GM19463 (cell line): ENCODE measurements at regions not wholly inside any gene's neighbourhood (a gene's known extent, or its start where the extent isn't known, plus 50 kb on each side); places are given as distances from the start of the nearest gene placed in this dataset.
"Not testable (repeated sequence)": the region's sequence is repeated elsewhere in the genome, so short reads cannot be mapped to it uniquely, and the experiment has no call there.

ENCODE experiments used
- ATAC-seq: cut with Tn5 transposase; IDR thresholded peaks from one replicate; pipeline ENCODE4 v1.9.1; 2021; ENCODE audit warnings: mild to moderate bottlenecking, moderate library complexity; ENCODE audit not compliant: unreplicated experiment

DNA sequence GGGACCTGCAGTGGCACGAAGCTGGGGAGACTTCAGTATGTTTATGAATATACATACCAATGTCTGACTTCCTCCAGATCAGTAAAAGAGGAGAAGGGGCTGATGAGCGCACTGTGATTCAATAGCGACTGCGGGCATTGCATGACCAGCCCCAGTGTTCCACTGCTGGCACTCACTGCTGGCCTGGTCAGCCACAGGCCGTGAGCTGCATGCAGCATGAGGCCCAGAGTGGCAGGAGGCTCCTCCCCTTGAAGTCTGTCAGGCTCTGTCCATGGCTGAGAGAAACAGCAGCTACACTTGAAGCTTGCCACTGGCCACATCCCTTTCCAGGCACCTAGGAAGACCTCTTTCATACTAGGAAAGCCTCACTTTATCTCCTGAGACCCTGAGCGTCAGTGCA lies 265.9 kb upstream of the CDYL start:
- no peak for ATAC-seq

DNA sequence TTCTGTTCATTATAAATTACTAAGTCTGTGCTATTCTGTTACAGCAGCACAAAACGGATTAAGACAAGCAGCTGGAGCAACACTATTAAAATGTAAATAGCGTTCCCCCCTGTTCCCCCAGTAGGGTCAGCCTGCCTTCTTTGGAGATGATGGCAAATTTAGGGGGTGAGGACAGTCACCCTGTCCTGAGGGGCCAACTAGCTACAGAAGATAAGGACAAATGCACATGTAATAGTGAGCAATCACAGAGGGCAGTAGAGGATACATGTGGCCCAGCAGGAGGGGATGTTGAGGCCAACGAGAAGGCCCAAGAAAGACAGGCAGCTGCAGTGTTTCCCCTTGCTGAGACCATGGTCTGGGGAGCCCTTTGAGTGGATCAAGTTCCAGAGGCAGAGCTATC lies 266.7 kb upstream of the CDYL start:
- no peak for ATAC-seq

DNA sequence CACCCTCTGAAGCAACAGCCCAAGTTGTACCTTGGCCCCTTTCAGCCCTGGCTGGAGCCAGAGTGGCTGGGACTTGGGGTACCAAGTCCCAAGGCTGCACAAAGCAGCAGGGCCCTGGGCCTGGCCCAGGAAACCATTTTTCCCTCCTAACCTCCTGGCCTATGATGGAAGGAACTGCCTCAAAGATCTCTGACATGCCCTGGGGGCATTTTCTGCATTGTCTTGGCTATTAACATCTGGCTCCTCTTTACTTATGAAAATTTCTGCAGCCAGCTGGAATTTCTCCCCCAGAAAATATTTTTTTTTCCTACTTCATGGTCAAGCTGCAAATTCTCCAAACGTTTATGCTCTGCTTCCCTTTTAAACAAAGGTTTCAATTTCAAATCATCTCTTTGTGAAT lies 269.4 kb upstream of the CDYL start:
- no peak for ATAC-seq

DNA sequence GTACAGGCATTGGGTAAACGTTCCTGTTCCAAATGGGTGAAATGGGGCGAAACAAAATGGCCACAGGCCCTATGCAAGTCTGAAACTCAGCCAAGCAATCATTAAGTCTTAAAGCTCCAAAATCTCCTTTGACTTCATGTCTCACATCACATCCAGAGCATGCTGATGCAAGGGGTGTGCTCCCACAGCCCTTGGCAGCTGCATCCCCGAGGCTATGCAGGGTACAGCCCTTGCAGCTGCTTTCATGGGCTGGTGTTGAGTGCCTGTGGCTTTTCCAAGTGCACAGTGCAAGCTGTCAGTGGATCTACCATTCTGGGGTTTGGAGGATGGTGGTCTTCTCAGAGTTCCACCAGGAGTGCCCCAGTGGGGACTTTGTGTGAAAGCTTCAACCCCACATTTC lies 270.0 kb upstream of the CDYL start:
- ATAC-seq, result no peak

DNA sequence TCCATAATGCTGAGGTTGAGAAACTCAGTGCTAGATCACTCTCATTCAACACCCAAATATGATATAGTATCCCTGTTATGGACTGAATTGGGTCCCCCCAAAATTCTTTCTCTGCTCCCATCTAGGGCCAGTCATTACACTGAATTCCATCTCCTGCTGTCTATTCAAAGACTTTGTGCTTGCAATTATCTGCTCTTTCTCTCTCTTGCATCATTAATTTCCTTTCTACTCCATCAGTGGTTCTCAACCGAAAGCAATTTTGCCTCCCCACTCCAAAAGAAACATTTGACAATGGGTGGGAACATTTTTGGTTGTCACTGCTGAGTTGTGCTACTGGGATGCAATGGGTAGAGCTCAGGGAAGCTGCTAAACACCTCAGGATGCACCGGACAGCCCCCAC lies 271.5 kb upstream of the CDYL start:
- no peak for ATAC-seq

DNA sequence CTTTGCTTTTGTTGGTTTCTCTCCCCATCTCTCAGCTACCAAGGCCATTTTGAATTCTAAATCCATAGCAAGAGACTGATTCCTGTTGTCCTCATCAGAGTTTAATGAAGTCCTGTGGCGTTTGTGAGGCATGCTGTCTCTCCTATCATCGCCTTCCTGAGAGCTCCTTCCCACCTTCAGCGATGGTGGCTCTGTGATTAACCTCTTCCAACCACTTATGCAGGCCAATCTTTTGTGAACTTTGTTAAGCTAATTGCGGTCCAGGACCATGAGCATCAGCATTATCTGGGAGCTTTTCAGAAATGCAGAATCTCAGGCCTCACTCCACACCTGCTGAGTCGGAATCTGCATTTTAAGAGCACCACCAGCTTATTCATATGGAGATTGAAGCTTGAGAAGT lies 272.5 kb upstream of the CDYL start:
- no peak for ATAC-seq

DNA sequence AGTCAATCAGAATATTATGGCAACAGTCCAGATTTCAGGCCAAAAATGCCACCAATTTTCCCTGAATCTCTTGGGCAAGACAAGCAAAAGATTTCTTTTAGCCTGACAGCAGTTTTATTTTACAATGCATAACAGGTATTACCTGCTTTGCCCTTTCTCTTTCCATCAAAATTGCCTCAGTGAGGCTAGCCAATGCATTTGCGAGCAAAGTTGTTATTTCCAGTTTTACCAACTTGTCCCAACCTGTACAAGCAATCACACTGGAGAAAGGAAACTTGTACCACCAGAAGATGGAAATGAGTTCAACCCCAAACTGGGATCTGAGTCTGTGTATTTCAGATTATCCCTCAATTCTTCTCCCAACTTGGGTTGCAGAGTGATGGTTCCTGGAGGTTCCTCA lies 279.9 kb upstream of the CDYL start:
- ATAC-seq, result no peak

DNA sequence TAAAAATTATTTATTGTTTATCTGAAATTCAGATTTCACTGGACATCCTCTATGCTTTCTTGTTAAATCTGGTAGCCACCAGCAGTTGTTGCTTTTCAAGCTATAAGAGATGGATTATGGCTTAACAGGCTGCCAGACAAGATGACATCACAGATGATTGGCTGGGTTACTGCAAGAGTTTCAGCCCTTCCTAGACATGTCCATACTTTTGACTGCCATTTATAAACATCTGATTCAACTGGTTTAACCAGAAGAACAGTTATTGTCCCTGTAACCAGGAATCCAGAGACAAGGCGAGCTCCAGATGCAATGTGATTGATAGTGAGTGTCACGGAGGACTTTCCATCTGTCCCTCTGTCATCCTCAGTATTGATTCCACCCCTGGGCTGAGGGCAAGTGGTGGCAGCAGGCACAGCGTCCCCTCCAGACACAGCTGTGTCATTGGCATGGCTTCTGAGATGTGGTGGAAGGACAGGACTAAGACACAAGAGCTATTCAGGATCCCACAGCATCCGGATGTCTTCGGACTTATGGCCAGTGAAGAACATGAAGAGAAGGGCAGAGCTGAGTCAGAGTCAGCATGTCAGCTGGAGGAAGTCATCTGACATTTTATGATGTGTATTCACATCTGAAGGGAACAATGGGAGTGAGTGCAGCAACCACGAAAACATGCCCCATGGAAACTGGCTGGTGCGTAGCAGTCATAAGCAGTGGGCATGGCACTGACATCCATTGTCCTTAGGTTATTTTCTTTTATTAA lies 284.5 kb upstream of the CDYL start:
- ATAC-seq, result no peak

DNA sequence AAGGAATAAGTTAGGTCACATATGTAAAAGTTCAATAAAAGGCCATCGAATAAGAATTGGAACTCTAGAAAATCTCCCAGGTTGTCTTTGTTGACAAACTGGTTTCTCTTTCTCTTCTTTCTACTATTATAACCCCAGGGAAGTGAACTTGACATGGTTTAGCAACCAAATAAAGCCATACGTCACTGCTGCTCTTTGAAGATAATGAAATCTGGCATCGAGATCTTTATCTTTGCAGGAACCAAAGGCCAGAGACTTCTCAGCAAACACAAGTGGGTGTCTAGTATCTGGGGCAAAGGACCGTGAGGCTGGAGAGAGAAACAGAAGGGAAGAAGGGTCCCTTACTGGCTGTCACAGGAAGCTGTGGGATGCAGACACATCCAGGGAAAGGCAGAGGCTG lies 286.7 kb upstream of the CDYL start:
- no peak for ATAC-seq

DNA sequence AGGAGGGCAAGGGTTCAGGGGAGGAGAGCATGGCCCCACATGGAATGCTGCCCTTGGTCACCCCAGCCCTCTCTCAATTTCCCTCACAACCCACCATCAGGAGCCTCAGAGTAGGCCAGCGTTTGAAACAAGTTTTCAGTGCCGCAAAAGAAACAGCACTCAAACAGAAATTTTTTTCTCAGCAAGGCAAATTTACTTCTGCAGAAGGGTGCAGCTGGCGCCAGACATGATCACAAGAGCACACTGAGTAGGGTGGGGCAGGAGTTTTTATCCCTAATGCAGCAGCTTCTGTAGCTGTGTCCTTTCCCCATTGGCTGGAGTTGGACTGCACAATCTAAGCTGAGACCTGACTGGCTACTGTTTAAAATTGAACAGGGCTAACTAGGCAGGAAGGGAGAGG lies 287.8 kb upstream of the CDYL start:
- ATAC-seq, result no peak

DNA sequence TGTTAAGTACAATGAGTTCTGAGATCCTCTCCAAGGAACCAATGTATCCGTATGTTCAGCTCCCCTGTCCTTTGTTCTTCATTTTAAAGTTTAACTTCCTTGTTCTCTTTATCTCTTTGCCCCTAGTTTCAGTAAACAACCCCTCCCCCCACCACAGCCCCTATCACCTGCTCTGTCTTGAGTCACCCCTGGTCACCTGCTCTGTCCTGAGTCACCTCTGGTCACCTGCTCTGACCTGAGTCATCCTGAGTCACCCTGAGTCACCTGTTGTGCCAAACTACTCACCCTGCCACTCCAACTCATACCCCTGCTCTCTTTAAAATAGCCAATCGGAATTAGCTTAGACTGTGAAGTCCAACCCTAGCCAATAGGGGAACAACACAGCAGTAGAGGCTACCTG lies 288.7 kb upstream of the CDYL start:
- ATAC-seq, result no peak

DNA sequence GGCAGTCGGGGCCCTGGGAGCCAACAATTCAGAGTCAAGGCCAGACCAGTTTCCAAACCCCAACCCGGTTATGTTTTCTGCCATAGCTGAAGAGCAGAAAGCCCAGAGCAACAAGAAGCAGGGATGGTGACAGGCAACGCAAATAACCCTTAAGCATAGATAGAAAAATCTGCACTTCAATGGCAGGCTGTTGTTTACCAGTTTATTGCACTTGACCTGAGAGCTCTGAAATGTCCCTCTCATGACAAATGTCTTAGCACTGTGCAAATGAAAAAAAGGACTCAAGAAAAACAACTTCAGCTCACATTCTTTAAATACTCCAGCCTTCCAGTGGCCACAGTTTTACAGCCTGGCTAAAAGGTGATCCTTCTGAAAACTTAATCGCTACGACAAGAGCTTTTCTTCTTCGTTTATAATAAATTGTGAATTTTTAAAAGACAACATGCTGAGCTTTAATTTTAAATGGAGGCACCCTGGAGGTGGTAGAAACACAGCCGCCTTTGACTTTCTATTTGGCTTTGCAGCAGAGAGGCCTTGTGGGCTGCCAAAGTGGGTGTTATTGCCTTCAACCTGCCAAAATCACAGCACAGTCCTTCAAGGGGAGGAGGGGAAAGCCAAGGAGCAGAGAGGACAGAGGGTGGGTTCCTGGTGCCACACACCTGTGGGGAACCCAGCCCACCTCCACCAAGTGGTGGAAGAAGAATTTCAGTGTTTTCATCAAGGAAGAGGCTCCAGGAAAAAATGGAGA lies 289.5 kb upstream of the CDYL start:
- no peak for ATAC-seq

DNA sequence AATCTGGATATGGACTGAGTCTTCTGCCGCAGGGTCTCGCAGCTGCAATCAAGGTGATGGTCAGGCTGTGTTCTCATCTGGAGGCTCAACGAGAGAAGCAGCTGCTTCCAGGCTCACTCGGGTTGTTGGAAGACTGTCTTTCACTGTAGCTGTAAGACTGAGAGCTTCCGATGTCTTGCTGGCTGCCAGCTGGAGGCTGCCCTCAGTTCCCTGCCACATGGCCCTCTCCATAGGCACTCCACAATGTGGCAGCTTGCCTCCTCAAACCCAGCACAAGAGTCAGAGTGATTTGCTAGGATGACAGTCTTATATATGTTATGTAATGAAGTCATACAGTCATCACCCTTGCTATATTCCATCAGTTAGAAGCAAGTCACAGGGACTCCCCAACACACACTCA lies 290.5 kb upstream of the CDYL start:
- no peak for ATAC-seq

DNA sequence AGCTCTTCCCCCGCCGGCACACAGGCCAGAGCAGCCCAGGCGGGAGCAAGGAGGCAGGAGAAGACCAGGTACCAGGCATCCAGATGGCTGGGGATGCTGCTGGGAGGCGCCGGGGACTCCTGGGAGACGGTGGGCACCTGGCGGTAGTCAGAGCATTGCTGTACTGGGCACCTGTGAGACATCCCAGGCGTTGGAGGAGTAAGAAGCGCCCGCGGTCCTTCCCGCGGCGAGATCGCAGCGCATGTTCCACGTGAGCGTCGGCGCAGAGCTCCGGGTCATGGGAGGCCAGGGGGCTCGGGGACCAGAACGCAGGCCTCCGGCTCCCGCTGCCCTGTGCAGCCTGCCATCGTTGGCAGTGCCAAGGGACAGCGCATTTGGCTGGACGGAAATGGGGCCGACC lies 293.7 kb upstream of the CDYL start:
- ATAC-seq, result no peak

DNA sequence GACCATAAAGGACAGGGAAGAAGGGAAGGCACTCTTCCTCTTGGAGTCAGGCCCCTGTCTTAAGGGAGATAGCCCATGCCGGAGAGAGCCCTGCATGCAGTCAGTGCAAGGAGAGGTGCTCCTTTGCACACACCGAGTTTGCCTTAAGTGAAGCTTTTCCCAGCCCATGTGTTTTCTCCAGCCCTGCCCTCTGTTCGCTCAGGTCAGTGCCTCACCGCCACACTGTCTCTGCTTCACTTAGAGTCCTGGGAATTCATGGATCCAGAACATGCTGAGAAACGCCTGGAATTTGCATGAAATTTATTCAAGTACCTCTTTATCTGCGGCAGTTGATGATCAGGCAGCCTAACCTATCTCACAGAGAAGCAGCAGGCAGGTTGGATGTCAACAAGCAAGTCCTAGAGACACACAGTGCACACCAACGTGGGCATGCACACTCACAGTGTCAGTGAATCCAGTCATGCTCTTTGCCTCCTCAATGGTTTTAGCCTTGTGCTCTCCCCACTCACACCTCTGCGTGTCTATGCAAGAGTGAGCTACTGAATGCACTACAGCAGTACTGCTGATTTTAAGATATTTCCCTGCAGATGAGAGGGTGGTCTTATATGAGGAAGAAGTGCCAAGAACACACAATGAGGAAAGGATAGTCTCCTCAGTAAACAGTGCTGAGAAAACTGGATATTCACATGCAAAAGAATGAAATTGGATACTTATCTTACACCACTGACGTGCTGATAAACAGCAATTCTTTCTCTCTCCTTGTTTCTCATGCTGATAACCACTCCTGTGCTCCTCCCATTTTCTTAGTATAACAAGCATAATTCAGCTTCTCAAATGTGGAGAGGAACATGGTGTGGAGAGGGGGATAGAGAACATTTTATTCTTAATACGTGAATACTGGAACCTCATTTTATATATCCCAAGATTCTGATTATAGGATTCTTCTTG lies 295.1 kb upstream of the CDYL start:
- ATAC-seq, result no peak

DNA sequence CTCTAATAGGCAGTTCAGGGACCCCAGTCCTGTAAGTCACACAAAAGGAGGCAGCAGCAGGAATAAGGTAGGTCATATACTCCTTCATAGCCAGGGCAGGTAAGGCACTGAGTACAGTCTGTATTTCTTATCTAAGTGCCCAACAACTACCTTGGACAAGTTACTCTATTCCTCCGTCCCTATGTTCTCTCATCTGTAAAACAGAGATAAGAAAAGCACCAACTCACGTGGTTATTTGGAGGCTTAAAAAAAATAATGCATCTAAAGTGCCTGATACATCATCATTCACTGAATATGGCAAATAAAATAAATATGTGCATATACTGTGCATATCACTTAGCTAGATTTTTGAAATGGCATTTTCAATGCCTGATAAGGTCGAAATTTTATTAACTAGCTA lies 298.1 kb upstream of the CDYL start:
- no peak for ATAC-seq

DNA sequence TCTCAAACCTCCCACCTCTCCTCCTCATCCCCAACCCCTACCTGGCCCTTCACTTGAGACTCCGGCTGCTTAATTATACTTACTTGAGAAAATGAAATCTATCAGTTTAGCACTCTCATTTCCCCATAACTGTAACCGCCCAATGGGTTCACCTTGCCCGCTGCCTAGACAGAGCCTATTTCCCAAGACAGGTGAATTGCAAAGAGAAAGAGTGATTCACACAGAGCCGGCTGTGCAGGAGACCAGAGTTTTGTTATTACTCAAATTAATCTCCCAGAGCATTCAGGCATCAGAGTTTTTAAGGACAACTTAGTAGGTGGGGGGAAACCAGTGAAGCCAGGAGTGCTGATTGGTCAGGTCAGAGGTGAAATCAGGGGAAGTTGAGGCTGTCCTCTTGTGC lies 301.4 kb upstream of the CDYL start:
- no peak for ATAC-seq

DNA sequence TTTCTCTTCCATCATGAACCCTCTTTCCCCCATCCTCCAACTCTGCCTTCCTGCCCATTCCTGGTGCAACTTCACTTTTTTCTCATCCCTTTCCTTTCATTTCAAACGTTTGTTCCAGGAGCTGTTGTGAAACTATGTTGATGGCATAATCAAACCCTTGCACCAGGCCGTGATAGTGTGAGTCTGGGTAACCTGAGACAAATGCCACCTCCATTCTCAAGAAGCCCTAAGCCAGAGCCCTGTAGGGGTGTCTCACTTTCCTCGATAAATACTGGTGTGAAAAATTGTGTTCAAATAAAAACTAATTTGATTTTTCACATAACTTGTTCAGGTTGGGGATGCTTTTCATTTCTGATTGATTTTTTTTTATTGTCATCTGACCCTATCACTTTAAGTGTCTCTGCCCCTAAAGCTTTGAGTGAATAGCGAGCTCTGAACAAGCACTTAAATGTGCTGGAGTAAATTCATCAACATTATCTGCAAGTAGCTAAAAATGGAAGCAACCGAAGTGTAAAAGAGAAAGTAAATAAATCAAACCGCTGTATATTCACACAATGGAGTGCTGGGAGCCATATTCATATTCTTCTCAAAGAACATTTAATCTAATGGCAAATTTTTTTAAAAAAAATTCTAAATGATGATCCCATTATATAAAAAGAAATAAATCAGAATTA lies 303.1 kb upstream of the CDYL start:
- no peak for ATAC-seq

DNA sequence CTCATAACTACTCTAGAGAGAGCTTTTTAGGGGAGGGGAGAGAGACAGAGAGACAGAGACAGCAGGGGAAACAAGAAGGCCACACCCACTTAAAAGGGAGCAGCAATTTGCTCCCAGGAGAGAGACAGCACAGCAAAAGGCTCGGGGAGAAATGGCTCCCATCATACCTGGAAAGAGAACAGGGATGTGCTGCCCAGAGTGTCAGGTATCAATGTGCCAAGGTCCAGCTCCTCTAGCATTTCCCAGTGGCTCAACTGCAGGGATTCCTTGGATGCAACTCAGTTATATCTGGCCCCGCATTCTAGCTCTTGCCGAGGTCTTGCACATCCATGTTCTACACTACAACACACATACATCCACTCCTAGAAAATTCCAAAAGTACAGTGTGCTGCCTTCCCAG lies 304.0 kb upstream of the CDYL start:
- ATAC-seq, result no peak

DNA sequence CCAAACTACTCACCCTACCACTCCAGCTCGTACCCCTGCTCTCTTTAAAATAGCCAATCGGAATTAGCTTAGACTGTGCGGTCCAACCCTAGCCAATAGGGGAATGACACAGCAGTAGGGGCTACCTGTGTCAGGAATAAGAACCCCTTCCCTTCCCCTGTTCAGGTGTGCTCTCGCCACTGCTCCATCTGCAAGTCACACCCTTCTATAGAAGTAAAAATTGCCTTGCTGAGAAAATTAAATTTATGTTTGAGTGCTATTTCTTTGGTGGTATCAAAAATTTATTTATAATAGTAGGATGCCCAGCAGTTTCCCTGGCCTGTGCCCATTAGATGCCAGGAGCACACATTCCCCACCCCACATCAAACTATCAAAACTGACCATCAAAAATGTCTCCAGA lies 304.7 kb upstream of the CDYL start:
- not testable (repeated sequence) for ATAC-seq

DNA sequence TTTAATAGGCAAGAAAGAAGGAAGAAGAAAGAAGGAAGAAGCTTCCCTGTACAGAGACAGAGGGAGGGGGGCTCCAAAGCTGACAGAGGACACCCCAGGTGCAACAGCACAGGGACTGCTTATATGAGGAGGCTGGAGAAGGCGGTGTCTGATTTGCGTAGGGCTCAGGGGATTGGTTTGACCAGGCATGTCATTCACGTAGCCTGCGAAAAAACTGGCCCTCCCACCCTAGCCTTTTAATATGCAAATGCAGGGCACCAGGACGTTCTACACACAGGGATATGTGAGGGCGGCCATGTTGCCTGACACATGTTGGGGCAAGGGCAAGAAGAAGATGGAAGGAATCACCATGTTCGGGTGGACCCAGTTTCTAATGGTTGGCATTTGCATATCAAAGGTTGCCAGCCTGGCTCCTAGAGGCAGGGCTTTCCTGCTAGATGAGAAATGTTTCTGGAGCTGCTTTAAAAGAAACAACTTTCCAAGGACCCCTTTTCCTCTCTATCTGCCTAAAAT lies 305.4 kb upstream of the CDYL start:
- no peak for ATAC-seq
